Esophagus squamous epithelium (tissue), 4 donors: ENCODE measurements at regions not wholly inside any gene's neighbourhood (a gene's known extent, or its start where the extent isn't known, plus 50 kb on each side); places are given as distances from the start of the nearest gene placed in this dataset.

ENCODE experiments used
- POLR2A ChIP-seq, 4 donors: fragments of 450-650 bp; IDR thresholded peaks; one replicate each; pipeline ENCODE4 v1.6.1; 2017; ENCODE audit warnings: antibody characterized with exemption in 4 of 4, mild to moderate bottlenecking in 4 of 4, moderate library complexity in 3 of 4
- TF ChIP-seq, protein P1 (sequence below), 6 experiments: fragments of 450-650 bp in 4 of 6; fragments of 200-600 bp in 2 of 6; sonication (generic) in 2 of 6; IDR thresholded peaks; one replicate each; pipeline ENCODE4 v1.5.1; 2016 to 2019; ENCODE audit warnings: antibody characterized with exemption in 6 of 6, mild to moderate bottlenecking in 4 of 6, moderate library complexity in 4 of 6

- TF ChIP-seq, protein P1, sequence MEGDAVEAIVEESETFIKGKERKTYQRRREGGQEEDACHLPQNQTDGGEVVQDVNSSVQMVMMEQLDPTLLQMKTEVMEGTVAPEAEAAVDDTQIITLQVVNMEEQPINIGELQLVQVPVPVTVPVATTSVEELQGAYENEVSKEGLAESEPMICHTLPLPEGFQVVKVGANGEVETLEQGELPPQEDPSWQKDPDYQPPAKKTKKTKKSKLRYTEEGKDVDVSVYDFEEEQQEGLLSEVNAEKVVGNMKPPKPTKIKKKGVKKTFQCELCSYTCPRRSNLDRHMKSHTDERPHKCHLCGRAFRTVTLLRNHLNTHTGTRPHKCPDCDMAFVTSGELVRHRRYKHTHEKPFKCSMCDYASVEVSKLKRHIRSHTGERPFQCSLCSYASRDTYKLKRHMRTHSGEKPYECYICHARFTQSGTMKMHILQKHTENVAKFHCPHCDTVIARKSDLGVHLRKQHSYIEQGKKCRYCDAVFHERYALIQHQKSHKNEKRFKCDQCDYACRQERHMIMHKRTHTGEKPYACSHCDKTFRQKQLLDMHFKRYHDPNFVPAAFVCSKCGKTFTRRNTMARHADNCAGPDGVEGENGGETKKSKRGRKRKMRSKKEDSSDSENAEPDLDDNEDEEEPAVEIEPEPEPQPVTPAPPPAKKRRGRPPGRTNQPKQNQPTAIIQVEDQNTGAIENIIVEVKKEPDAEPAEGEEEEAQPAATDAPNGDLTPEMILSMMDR (IDR thresholded peaks at IDR 0.05) = no peak
- no peak for TF ChIP-seq POLR2A (IDR thresholded peaks at IDR 0.05)
These were observed 621.5 kb upstream of the ATXN8OS start for GRCh38 chr13:69485991-69486592.
